Erythroblast (primary cell): ENCODE measurements at regions not wholly inside any gene's neighbourhood (a gene's known extent, or its start where the extent isn't known, plus 50 kb on each side); places are given as distances from the start of the nearest gene placed in this dataset.

Experiments
- GATA1 ChIP-seq: IDR thresholded peaks from 2 replicates; pipeline ENCODE4 v1.6.1; 2011; ENCODE audit warnings: low read depth, mild to moderate bottlenecking, control low read depth, low read length, moderate library complexity
- POLR2A ChIP-seq: IDR thresholded peaks from 2 replicates; pipeline ENCODE4 v1.6.1; 2011; ENCODE audit warnings: mild to moderate bottlenecking, low read length

DNA sequence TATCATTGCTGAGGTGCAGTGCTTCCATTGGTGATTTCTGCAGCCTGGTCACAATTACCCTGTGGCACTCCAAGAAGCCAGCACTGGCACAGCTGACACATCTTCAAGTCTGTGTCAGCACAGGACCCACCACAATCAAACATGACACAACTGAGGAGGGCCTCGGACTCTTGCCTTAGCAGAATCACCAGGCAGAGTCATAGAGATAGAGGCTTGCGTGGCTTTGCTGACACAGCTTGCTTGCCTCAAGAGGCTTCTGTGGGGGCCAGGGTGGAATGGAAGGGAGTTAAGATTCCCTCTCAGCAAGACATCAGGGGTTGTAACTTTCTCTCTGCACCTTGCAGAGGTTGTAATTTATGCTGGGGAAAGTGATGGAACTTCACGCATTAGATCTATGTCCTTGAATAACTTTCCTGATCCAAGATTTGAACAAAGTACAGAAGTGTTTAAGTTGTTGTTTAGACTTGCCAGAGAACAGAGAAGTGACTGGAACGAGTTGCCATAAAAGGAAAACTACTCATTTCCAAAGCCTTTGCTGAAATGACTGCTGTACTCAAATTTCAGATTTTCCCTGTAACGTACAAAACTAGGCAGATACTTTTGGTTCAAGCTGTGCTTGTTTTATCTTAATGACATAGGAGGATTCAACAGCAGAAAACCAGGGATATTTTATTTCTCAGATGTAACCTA is 170.7 kb downstream of the DIPK2A start:
- TF ChIP-seq POLR2A (no peak), GATA1 (no peak)
